ENCODE measurements at regions not wholly inside any gene's neighbourhood (a gene's known extent, or its start where the extent isn't known, plus 50 kb on each side); places are given as distances from the start of the nearest gene placed in this dataset.

GRCh38 chr5:85395526-85395925 is 1010.8 kb upstream of the EDIL3 start:
- no peak for TF ChIP-seq POLR2A (IDR thresholded peaks at IDR 0.05)
- TF ChIP-seq, protein P1, sequence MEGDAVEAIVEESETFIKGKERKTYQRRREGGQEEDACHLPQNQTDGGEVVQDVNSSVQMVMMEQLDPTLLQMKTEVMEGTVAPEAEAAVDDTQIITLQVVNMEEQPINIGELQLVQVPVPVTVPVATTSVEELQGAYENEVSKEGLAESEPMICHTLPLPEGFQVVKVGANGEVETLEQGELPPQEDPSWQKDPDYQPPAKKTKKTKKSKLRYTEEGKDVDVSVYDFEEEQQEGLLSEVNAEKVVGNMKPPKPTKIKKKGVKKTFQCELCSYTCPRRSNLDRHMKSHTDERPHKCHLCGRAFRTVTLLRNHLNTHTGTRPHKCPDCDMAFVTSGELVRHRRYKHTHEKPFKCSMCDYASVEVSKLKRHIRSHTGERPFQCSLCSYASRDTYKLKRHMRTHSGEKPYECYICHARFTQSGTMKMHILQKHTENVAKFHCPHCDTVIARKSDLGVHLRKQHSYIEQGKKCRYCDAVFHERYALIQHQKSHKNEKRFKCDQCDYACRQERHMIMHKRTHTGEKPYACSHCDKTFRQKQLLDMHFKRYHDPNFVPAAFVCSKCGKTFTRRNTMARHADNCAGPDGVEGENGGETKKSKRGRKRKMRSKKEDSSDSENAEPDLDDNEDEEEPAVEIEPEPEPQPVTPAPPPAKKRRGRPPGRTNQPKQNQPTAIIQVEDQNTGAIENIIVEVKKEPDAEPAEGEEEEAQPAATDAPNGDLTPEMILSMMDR (IDR thresholded peaks at IDR 0.05 in 8 of 11, conservative IDR thresholded peaks at IDR 0.05 in 3 of 11): no peak
